Gastroesophageal sphincter (tissue), 4 donors: ENCODE measurements at regions not wholly inside any gene's neighbourhood (a gene's known extent, or its start where the extent isn't known, plus 50 kb on each side); places are given as distances from the start of the nearest gene placed in this dataset.

Source experiments
- ATAC-seq: fragments of 150-250 bp; one replicate; pipeline ENCODE4 v1.9.1; 2016; ENCODE audit warnings: mild to moderate bottlenecking, moderate library complexity
- H3K27ac ChIP-seq, 4 donors: fragments of 200-600 bp; sonication (generic) in 3 of 4; 1 replicate in 3 of 4; 2 replicates in 1 of 4; pipeline ENCODE4 v1.5.1; 2016 to 2019
- H3K27me3 ChIP-seq: fragments of 200-600 bp; sonication (generic); one replicate; pipeline ENCODE4 v1.5.1; 2019
- H3K36me3 ChIP-seq, 2 donors: fragments of 200-600 bp; sonication (generic); one replicate each; pipeline ENCODE4 v1.5.1; 2019; ENCODE audit warnings: control low read depth in 1 of 2
- H3K4me1 ChIP-seq, 3 donors: fragments of 200-600 bp; sonication (generic); 1 replicate in 2 of 3; 2 replicates in 1 of 3; pipeline ENCODE4 v1.5.1; 2016 to 2019; ENCODE audit warnings: control low read depth in 2 of 3
- H3K4me3 ChIP-seq, 2 donors: fragments of 200-600 bp; sonication (generic); one replicate each; pipeline ENCODE4 v1.5.1; 2019; ENCODE audit warnings: mild to moderate bottlenecking in 1 of 2, moderate library complexity in 1 of 2
- H3K9me3 ChIP-seq, 3 donors: fragments of 200-600 bp; sonication (generic); one replicate each; pipeline ENCODE4 v1.5.1; 2017 to 2019; ENCODE audit warnings: control low read depth in 2 of 3
- CTCF ChIP-seq, 4 experiments: fragments of 200-600 bp in 2 of 4; fragments of 450-650 bp in 2 of 4; sonication (generic) in 1 of 4; IDR thresholded peaks; one replicate each; pipeline ENCODE4 v1.5.1; 2017 to 2019; ENCODE audit warnings: antibody characterized with exemption in 4 of 4, mild to moderate bottlenecking in 2 of 4, moderate library complexity in 2 of 4
- EP300 ChIP-seq: sonication (generic); formaldehyde crosslinking; IDR thresholded peaks from one replicate; pipeline ENCODE4 v1.6.1; 2017; ENCODE audit warnings: antibody characterized with exemption, mild to moderate bottlenecking
- POLR2A ChIP-seq, 2 donors: fragments of 450-650 bp; IDR thresholded peaks; one replicate each; pipeline ENCODE4 v1.6.1; 2017; ENCODE audit warnings: antibody characterized with exemption in 2 of 2, mild to moderate bottlenecking in 2 of 2, moderate library complexity in 1 of 2
- POLR2AphosphoS5 ChIP-seq: sonication (generic); formaldehyde crosslinking; IDR thresholded peaks from one replicate; pipeline ENCODE4 v1.6.1; 2017; ENCODE audit warnings: antibody characterized with exemption
- WGBS, 2 donors: methylation state at CpG; one replicate each; pipeline ENCODE4 v1.1.5; 2018; ENCODE audit warnings: low coverage in 1 of 2; 5-methylcytosine and 5-hydroxymethylcytosine counted together

DNA sequence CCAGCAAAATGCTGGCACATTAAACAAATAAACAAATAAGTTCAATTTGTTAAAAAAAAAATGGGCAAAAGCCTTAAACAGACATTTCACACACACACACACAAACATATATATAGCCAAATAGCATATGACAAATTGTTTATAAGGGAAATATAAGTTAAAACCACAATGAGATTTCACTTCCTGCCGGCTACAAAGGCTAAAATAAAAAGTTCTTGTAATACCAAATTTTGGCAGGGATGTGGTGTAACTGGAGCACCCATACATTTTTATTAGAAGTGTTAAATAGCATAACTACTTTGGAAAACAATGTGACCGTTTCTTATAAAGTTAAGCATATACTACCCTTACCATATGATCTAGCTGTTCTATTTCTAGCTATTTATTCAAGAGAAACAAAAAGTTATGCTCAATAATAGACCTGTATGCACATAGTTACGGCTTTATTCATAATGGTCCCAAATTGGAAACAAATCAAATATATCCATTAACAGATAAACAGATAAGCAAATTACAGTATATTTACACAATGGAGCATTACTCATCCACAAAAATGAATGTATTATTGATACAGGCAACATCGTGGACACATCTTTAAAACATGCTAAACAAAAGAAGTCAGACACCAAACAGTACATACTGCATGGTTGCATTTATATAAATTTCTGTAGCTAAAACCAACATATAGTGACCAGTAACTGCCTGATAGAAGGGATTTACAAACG is 93.9 kb downstream of the EOMES start:
- peaks cover 0 to 11% (median 0%) of the 10 kb centered on the region in 3 donors for H3K4me1 ChIP-seq
- H3K36me3 ChIP-seq: no peaks in the 10 kb centered on the region
- no peaks in the 10 kb centered on the region for H3K9me3 ChIP-seq
- no peak overlapping the region for H3K4me3 ChIP-seq
- no peaks in the 10 kb centered on the region for H3K27me3 ChIP-seq
- H3K27ac ChIP-seq: no peak overlapping the region
- no peak for ATAC-seq
- no peak for TF ChIP-seq CTCF (IDR thresholded peaks at IDR 0.05)
- no peak for TF ChIP-seq POLR2A (IDR thresholded peaks at IDR 0.05)
- WGBS, 2 donors: 82 to 85% methylated on average over 5 of the region's 5 CpGs

- no peaks in the 10 kb centered on the region for H3K36me3 ChIP-seq
- H3K4me1 ChIP-seq: peaks cover 0 to 15% (median 0%) of the 10 kb centered on the region in 3 donors
- no peak overlapping the region for H3K27ac ChIP-seq
- H3K27me3 ChIP-seq: no peaks in the 10 kb centered on the region
- H3K9me3 ChIP-seq: no peaks in the 10 kb centered on the region
- no peak overlapping the region for H3K4me3 ChIP-seq
- 37 to 53% methylated on average over 7 to 8 of the region's 8 CpGs for WGBS, 2 donors
- ATAC-seq: no peak
- TF ChIP-seq CTCF (IDR thresholded peaks at IDR 0.05): no peak
- no peak for TF ChIP-seq POLR2A (IDR thresholded peaks at IDR 0.05)
- TF ChIP-seq POLR2AphosphoS5: no peak
- TF ChIP-seq EP300: no peak
Measured at GRCh38 chr3:27626596-27627118, 95.5 kb downstream of the EOMES start.

DNA sequence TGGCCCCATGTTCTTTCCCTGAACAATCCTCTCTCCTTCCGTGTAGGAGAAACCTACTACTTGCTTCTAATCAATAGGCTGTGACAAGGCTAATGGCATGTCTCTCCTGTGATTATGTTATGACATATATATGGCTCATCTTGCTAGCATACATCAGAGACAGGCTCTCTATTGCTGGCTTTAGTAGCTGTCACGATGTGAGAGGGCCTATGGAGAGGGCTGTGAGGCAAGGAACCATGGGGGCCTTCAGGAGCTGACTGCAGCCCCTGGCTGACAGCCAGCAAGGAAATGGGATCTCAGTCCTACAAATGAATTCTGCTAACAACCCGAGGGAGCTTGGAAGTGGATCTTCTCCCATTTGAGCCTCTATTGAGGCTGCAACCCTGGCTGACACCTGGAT is 96.3 kb downstream of the EOMES start:
- no peak for ATAC-seq
- TF ChIP-seq POLR2A (IDR thresholded peaks at IDR 0.05): no peak
- no peak for TF ChIP-seq CTCF (IDR thresholded peaks at IDR 0.05)
- TF ChIP-seq POLR2AphosphoS5: no peak
- TF ChIP-seq EP300: no peak
- no peaks in the 10 kb centered on the region for H3K36me3 ChIP-seq
- peaks cover 0 to 15% (median 0%) of the 10 kb centered on the region in 3 donors for H3K4me1 ChIP-seq
- H3K27ac ChIP-seq: no peak overlapping the region
- no peak overlapping the region for H3K4me3 ChIP-seq
- H3K27me3 ChIP-seq: no peaks in the 10 kb centered on the region
- 87% methylated on average over 3 of the region's 3 CpGs; no CpG with 5 or more reads in 1 of the 2 donors for WGBS, 2 donors
- H3K9me3 ChIP-seq: no peaks in the 10 kb centered on the region

- no peaks in the 10 kb centered on the region for H3K9me3 ChIP-seq
- WGBS, 2 donors: 34 to 35% methylated on average over 3 to 4 of the region's 4 CpGs
- H3K4me3 ChIP-seq: no peak overlapping the region
- TF ChIP-seq POLR2A (IDR thresholded peaks at IDR 0.05) (no peak), CTCF (IDR thresholded peaks at IDR 0.05) (no peak), POLR2AphosphoS5 (no peak), EP300 (no peak)
- H3K4me1 ChIP-seq: peaks cover 0 to 15% (median 0%) of the 10 kb centered on the region in 3 donors
- peak; percentile 60 for ATAC-seq
- H3K36me3 ChIP-seq: no peaks in the 10 kb centered on the region
- peak overlapping the region in 2 of 4 donors; percentile 17 to 42 for H3K27ac ChIP-seq
- no peaks in the 10 kb centered on the region for H3K27me3 ChIP-seq
Measured at GRCh38 chr3:27623085-27623753, 98.9 kb downstream of the EOMES start.
